Activated effector memory CD4-positive, alpha-beta T cell treated with Interleukin-2 at 50 U/mL for 16 hours (primary cell): ENCODE measurements at regions not wholly inside any gene's neighbourhood (a gene's known extent, or its start where the extent isn't known, plus 50 kb on each side); places are given as distances from the start of the nearest gene placed in this dataset.

ENCODE experiments used
- DNase-seq: peaks from one replicate; pipeline ENCODE4 v3.0.0-alpha.2; 2020

DNA sequence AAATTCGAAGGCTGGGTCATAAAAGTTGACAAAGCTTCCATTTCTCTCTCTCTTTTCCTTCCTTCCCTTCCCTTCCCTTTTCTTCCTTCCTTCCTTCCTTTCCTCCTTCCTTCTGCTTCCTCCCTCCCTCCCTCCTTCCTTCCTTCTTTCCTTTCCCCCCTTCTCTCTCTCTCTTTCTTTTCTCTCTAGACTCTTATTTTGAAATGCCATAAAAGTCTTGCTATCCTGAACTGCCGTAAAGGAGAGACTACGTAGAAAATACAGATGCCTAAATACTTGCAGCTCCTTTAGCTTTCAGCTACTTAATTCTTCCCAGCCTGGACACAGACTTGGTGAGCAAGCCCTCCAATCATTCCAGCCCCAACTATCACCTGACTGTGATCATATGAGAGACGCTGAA is 1644.4 kb downstream of the FAM181B start:
- no peak for DNase-seq

DNA sequence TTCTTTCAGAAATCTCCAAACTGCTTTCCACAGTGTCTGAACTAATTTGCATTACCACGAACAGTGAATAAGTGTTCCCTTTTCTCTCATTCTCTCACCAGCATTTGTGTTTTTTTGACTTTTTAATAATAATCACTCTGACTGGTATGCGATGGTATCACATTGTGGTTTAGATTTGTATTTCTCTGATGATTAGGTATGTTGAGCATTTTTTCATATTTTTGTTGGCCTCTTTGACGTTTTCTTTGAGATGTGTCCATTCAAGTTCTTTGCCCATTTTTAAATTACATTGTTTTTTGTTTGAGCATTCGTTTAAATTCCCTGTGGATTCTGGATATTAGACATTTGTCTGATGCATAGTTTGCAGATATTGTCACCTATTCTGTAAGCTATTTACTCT is 1639.6 kb upstream of the TENM4 start:
- no peak for DNase-seq

- no peak for DNase-seq
Measured at GRCh38 chr11:81072273-81072672, 1631.4 kb upstream of the TENM4 start.

DNA sequence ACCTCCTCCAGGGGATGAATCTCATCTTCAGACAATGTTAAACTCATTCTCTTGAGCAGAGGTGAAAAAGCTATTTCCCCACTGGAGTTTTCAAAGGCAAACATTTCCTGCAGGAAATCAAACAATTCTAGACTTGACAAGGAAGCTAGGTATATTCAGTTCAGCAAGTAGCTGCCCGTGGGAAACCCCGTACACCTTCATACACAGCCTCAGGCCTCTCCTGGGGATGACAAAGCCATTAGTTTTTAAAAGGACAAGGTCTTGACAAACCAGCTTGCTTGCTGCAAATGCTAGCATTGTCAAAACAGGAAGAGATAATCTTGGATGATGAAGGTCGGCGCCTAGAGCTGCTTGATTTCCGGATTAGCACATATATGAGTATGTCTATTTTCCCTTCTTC is 1630.8 kb upstream of the TENM4 start:
- no peak for DNase-seq

- no peak for DNase-seq
Measured at GRCh38 chr11:81070948-81071347, 1630.1 kb upstream of the TENM4 start.

GRCh38 chr11:81059356-81059755 is 1618.5 kb upstream of the TENM4 start:
- no peak for DNase-seq

GRCh38 chr11:81052344-81053158 is 1611.7 kb upstream of the TENM4 start:
- no peak for DNase-seq

- DNase-seq: no peak
Measured at GRCh38 chr11:81039916-81040524, 1599.2 kb upstream of the TENM4 start.

- no peak for DNase-seq
Measured at GRCh38 chr11:81036168-81036870, 1595.5 kb upstream of the TENM4 start.

- no peak for DNase-seq
Measured at GRCh38 chr11:81033779-81034540, 1593.1 kb upstream of the TENM4 start.

GRCh38 chr11:81032906-81033305 is 1592.1 kb upstream of the TENM4 start:
- no peak for DNase-seq

DNA sequence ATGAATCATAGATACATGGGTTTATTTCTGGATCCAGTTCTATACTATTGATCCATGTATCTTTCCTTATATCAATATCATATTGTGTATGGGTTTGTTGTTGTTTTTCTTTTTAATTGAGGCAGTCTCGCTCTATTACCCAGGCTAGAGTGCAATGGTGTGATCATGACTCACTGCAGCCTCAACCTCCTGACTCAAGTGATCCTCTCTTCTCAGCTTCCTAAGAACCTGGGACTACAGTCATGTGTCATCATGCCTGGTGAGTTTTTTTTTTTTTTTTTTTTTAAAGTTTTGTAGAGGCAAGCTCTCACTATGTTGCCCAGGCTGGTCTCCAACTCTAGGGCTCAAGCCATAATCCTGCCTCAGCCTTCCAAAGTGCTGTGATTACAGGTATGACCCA is 1589.4 kb upstream of the TENM4 start:
- no peak for DNase-seq

DNA sequence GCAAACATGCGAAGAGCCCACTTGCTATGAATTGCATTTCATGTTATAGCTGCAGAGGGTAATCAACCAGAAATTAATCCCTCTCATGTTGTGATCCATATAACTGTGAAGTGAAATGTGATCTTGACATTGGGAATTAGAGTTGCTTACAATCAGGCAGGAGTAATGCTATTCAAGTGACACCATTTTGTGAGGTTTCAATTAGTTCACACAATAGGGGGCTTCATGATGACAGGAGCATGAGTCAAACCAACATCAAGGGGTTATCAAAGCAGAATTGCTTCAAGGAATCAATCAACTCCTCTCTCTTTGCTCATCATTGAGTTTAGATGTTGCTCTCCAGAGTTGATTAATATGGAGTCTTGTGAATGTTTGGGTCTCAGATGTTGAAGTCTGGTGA is 1585.2 kb upstream of the TENM4 start:
- DNase-seq: no peak

GRCh38 chr11:81022057-81022456 is 1581.2 kb upstream of the TENM4 start:
- DNase-seq: no peak

DNA sequence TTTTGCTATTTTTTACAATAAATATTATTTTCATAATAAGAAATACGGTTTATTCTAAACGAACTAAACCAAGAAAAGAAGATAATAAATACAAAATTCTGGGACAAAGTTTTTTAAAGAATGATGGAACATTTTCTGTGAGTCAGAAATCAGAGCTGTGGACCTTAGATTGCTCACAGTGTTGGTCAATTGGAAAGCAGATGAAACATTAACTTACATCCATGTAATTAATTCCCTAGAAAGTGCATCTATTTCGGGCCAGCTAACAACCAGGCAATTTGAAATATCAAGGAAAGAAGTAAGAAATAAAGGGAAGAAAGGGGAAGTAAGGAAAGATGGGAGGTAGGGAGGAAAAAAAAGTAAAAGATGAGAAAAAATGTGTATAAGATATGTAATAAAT is 1569.8 kb upstream of the TENM4 start:
- DNase-seq: no peak

- DNase-seq: no peak
Measured at GRCh38 chr11:81007046-81007445, 1566.2 kb upstream of the TENM4 start.

DNA sequence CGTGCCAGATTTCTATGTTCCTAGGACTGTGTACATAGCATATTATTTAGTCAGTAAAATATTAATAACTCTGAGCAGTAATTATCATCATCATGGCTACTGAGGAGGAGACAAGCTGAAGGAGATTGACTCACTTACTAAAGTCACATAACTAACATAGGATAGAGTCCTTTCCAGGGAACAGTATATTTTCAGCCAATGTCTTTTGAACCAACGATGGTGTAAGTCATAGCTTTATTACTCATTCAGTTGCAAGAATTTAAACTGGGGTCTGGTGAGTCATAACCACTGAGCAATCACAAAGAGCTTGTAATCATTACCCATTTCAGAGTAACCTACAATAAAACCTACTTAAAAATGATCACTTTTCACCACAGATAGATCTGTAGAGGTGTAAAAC is 1564.8 kb upstream of the TENM4 start:
- no peak for DNase-seq

- DNase-seq: no peak
Measured at GRCh38 chr11:81004576-81004975, 1563.7 kb upstream of the TENM4 start.

DNA sequence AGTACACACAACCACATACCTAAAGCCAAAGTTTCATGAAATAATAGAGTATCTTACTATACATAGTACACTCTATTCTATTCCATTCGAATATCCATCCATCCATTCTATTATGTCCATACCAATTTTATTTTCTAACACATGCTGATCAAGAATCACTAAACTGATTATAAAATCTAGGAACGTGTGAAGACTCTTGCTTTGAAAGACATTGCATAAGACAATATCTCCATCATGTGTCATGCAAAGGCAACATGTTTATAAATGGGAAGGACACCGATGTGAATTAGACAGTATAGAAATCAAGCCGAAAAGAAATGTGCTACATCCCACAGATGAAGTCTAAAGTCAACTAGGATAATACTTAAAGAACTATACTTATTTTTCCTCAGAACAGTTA is 1561.5 kb upstream of the TENM4 start:
- DNase-seq: no peak

- DNase-seq: no peak
Measured at GRCh38 chr11:81000735-81001134, 1559.9 kb upstream of the TENM4 start.

DNA sequence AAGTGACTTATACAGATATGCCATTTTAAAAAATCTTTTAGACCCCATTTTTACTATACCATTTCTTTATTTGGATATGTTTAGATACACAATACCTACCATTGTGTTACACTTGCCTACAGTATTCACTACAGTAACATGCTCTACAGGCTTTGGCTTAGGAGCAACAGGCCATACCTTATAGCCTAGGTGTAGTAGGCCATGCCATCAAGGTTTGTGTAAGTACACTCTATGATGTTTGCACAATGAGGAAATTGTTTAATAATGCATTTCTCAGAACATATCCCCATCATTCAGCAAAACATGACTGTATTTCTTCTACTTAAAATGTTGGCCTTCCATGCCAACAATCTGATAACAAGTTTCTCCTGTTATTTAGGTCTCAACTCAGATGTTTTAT is 1559.5 kb upstream of the TENM4 start:
- no peak for DNase-seq

DNA sequence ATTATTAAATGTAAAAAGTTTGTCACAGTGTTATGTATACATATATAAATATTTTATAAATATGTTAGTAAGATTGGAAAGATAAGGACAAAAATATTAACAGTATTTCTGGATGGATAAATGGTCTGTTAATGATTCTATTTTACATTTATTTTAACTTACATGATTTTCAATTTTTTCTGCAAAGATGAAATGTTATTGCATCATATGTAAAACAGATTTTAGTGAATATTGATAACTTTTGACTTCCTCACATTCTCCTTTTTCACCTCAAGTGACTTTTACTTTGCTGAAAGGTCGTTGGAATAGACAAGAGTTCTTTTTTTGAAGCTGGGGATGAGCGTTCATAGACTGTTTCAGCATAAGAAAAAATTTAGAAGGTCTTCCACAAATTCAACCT is 1554.7 kb upstream of the TENM4 start:
- no peak for DNase-seq

GRCh38 chr11:80993536-80993935 is 1552.7 kb upstream of the TENM4 start:
- DNase-seq: no peak
